BLaER1 treated with 17β-estradiol and CSF1 and Interleukin-3, amounts not matched to agents 10 nM and 100 nM (cell line): ENCODE measurements at regions not wholly inside any gene's neighbourhood (a gene's known extent, or its start where the extent isn't known, plus 50 kb on each side); places are given as distances from the start of the nearest gene placed in this dataset.

Experiments
- H3K27ac ChIP-seq, 11 experiments: shearing (Covaris generic); formaldehyde crosslinking; 2 replicates each; pipeline ENCODE4 v1.8.1; 2022
- H3K27me3 ChIP-seq, 11 experiments: shearing (Covaris generic); formaldehyde crosslinking; 2 replicates each; pipeline ENCODE4 v1.8.1; 2022
- H3K36me3 ChIP-seq, 11 experiments: shearing (Covaris generic); formaldehyde crosslinking; 2 replicates each; pipeline ENCODE4 v1.8.1; 2022
- H3K4me1 ChIP-seq, 10 experiments: shearing (Covaris generic); formaldehyde crosslinking; 2 replicates each; pipeline ENCODE4 v1.8.1; 2022
- H3K4me2 ChIP-seq, 11 experiments: shearing (Covaris generic); formaldehyde crosslinking; 2 replicates each; pipeline ENCODE4 v1.8.1; 2022
- H3K4me3 ChIP-seq, 10 experiments: shearing (Covaris generic); formaldehyde crosslinking; 2 replicates each; pipeline ENCODE4 v1.8.1; 2022
- H3K9ac ChIP-seq, 11 experiments: shearing (Covaris generic); formaldehyde crosslinking; 2 replicates each; pipeline ENCODE4 v1.8.1; 2022
- H3K9me3 ChIP-seq, 11 experiments: shearing (Covaris generic); formaldehyde crosslinking; replicated peaks in 1 of 11; 2 replicates each; pipeline ENCODE4 v1.8.1; 2022
- H4K20me1 ChIP-seq, 11 experiments: shearing (Covaris generic); formaldehyde crosslinking; 2 replicates each; pipeline ENCODE4 v1.8.1; 2022
- Cebpa-rat ChIP-seq, 11 experiments: shearing (Covaris generic); IDR thresholded peaks; 2 replicates each; pipeline ENCODE4 v1.8.1; 2022

GRCh38 chr9:78939311-78940065, 632.3 kb upstream of the TLE4 start:
- Histone ChIP-seq H3K4me1 (no peaks in the 10 kb centered on the region), H3K9ac (no peak overlapping the region), H4K20me1 (no peaks in the 10 kb centered on the region), H3K4me2 (no peak overlapping the region), H3K4me3 (no peak overlapping the region), H3K27ac (no peak overlapping the region), H3K9me3 (no peaks in the 10 kb centered on the region), H3K36me3 (no peaks in the 10 kb centered on the region), H3K27me3 (no peaks in the 10 kb centered on the region)
- TF ChIP-seq Cebpa-rat (IDR thresholded peaks at IDR 0.05), result no peak

- Histone ChIP-seq H3K4me2 (no peak overlapping the region), H3K4me1 (no peaks in the 10 kb centered on the region), H3K9ac (no peak overlapping the region), H3K36me3 (no peaks in the 10 kb centered on the region), H3K27ac (no peak overlapping the region), H4K20me1 (no peaks in the 10 kb centered on the region), H3K4me3 (no peak overlapping the region), H3K27me3 (no peaks in the 10 kb centered on the region), H3K9me3 (0 out of 22 replicates have a peak, but pooled peaks cover 0 to 3% (median 0%) of the 10 kb centered on the region in 11 experiments)
- no peak for TF ChIP-seq Cebpa-rat (IDR thresholded peaks at IDR 0.05)
Measured at GRCh38 chr9:78940121-78940855, 631.5 kb upstream of the TLE4 start.

GRCh38 chr9:78954286-78954685, 617.5 kb upstream of the TLE4 start:
- Histone ChIP-seq H3K4me1 (no peaks in the 10 kb centered on the region), H3K9me3 (peaks cover 17 to 29% (median 21%) of the 10 kb centered on the region in 11 experiments), H3K36me3 (no peaks in the 10 kb centered on the region), H3K4me2 (no peak overlapping the region), H3K27me3 (no peaks in the 10 kb centered on the region), H3K27ac (no peak overlapping the region), H3K4me3 (no peak overlapping the region), H4K20me1 (no peaks in the 10 kb centered on the region), H3K9ac (no peak overlapping the region)
- TF ChIP-seq Cebpa-rat (IDR thresholded peaks at IDR 0.05), result no peak

- H3K4me2 ChIP-seq, result no peak overlapping the region
- no peaks in the 10 kb centered on the region for H3K27me3 ChIP-seq
- no peak overlapping the region for H3K4me3 ChIP-seq
- no peaks in the 10 kb centered on the region for H3K4me1 ChIP-seq
- H4K20me1 ChIP-seq, result no peaks in the 10 kb centered on the region
- TF ChIP-seq Cebpa-rat (IDR thresholded peaks at IDR 0.05), result no peak
- H3K9me3 ChIP-seq, result peaks cover 19 to 32% (median 24%) of the 10 kb centered on the region in 11 experiments
- H3K9ac ChIP-seq, result no peak overlapping the region
- no peak overlapping the region for H3K27ac ChIP-seq
- no peaks in the 10 kb centered on the region for H3K36me3 ChIP-seq
Measured at GRCh38 chr9:78958892-78959291, 612.9 kb upstream of the TLE4 start.

- H3K4me1 ChIP-seq, result no peaks in the 10 kb centered on the region
- H4K20me1 ChIP-seq, result no peaks in the 10 kb centered on the region
- H3K4me3 ChIP-seq, result no peak overlapping the region
- H3K9me3 ChIP-seq, result peaks cover 19 to 32% (median 24%) of the 10 kb centered on the region in 11 experiments
- no peaks in the 10 kb centered on the region for H3K36me3 ChIP-seq
- no peak overlapping the region for H3K27ac ChIP-seq
- H3K27me3 ChIP-seq, result no peaks in the 10 kb centered on the region
- H3K4me2 ChIP-seq, result no peak overlapping the region
- no peak overlapping the region for H3K9ac ChIP-seq
- TF ChIP-seq Cebpa-rat (IDR thresholded peaks at IDR 0.05), result no peak
Measured at GRCh38 chr9:78962156-78962555, 609.6 kb upstream of the TLE4 start.

GRCh38 chr9:78963911-78964310, 607.9 kb upstream of the TLE4 start:
- Histone ChIP-seq H3K4me3 (no peak overlapping the region), H3K9ac (no peak overlapping the region), H4K20me1 (no peaks in the 10 kb centered on the region), H3K9me3 (peaks cover 15 to 30% (median 20%) of the 10 kb centered on the region in 11 experiments), H3K27ac (no peak overlapping the region), H3K27me3 (no peaks in the 10 kb centered on the region), H3K36me3 (no peaks in the 10 kb centered on the region), H3K4me2 (no peak overlapping the region), H3K4me1 (no peaks in the 10 kb centered on the region)
- TF ChIP-seq Cebpa-rat (IDR thresholded peaks at IDR 0.05), result no peak

- TF ChIP-seq Cebpa-rat (IDR thresholded peaks at IDR 0.05), result no peak
- Histone ChIP-seq H3K27me3 (no peaks in the 10 kb centered on the region), H3K4me1 (no peaks in the 10 kb centered on the region), H3K36me3 (no peaks in the 10 kb centered on the region), H3K4me3 (no peak overlapping the region), H3K9me3 (peaks cover 0 to 9% (median 0%) of the 10 kb centered on the region in 11 experiments; a peak in 5 of 22 replicates), H4K20me1 (no peaks in the 10 kb centered on the region), H3K9ac (no peak overlapping the region), H3K4me2 (no peak overlapping the region), H3K27ac (no peak overlapping the region)
Measured at GRCh38 chr9:78967596-78968217, 604.1 kb upstream of the TLE4 start.

- Histone ChIP-seq H4K20me1 (no peaks in the 10 kb centered on the region), H3K9me3 (peaks cover 0 to 9% (median 0%) of the 10 kb centered on the region in 11 experiments; a peak in 5 of 22 replicates), H3K4me3 (no peak overlapping the region), H3K4me1 (no peaks in the 10 kb centered on the region), H3K4me2 (no peak overlapping the region), H3K27me3 (no peaks in the 10 kb centered on the region), H3K36me3 (no peaks in the 10 kb centered on the region), H3K9ac (no peak overlapping the region), H3K27ac (no peak overlapping the region)
- no peak for TF ChIP-seq Cebpa-rat (IDR thresholded peaks at IDR 0.05)
Measured at GRCh38 chr9:78970375-78970774, 601.4 kb upstream of the TLE4 start.

- TF ChIP-seq Cebpa-rat (IDR thresholded peaks at IDR 0.05), result no peak
- no peak overlapping the region for H3K4me3 ChIP-seq
- H4K20me1 ChIP-seq, result no peaks in the 10 kb centered on the region
- no peak overlapping the region for H3K4me2 ChIP-seq
- no peaks in the 10 kb centered on the region for H3K4me1 ChIP-seq
- H3K27me3 ChIP-seq, result no peaks in the 10 kb centered on the region
- no peak overlapping the region for H3K9ac ChIP-seq
- peaks cover 0 to 9% (median 0%) of the 10 kb centered on the region in 11 experiments; a peak in 5 of 22 replicates for H3K9me3 ChIP-seq
- no peaks in the 10 kb centered on the region for H3K36me3 ChIP-seq
- no peak overlapping the region for H3K27ac ChIP-seq
Measured at GRCh38 chr9:78971540-78971939, 600.2 kb upstream of the TLE4 start.
